OCI-LY7 (cell line): ENCODE measurements at regions not wholly inside any gene's neighbourhood (a gene's known extent, or its start where the extent isn't known, plus 50 kb on each side); places are given as distances from the start of the nearest gene placed in this dataset.

Source experiments
- EZH2phosphoT487 ChIP-seq: fragments of 200-600 bp; sonication (generic); IDR thresholded peaks from 2 replicates; pipeline ENCODE4 v1.6.1; 2018; ENCODE audit warnings: low read depth, borderline replicate concordance, mild to moderate bottlenecking, mixed run types, antibody characterized with exemption, low read length, moderate library complexity, mixed read lengths
- TF ChIP-seq, protein P1 (sequence below): fragments of 200-600 bp; sonication (generic); conservative IDR thresholded peaks from 2 replicates; pipeline ENCODE4 v1.5.1; 2014; ENCODE audit warnings: mild to moderate bottlenecking, antibody characterized with exemption, low read length, moderate library complexity, mixed read lengths

DNA sequence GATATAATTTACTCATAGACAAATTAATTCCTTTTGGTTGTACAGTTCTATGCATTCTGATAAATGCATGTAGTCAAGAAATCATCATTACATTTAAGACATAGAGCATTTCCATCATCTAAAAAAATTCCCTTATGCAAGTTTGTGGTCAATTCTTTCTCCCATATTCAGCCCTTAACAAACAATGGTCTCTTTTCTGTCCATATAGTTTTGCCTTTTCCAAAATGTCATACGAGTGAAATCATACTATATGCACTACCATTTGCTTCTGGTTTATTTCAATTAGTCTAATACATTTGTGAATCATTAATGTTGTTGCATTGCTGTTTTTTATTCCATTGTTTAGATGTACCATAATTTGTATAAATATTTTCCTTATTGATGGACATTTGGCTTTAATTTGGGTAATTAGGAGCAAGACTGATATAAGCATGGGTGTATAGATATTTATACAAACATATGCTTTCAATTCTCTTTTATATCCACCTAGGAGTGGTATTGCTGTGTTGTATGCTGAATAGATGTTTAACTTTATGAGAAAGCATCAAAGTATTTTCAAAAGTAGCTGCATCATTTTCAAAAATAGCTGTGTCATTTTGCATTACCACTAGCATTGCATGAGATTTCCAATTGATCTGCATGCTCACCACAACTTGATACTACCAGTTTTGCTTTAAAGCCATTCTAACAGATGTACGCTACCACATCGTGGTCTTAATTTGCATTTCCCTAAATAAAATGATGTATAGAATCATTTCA lies 397.0 kb upstream of the ADAMTS5 start:
- TF ChIP-seq, protein P1, sequence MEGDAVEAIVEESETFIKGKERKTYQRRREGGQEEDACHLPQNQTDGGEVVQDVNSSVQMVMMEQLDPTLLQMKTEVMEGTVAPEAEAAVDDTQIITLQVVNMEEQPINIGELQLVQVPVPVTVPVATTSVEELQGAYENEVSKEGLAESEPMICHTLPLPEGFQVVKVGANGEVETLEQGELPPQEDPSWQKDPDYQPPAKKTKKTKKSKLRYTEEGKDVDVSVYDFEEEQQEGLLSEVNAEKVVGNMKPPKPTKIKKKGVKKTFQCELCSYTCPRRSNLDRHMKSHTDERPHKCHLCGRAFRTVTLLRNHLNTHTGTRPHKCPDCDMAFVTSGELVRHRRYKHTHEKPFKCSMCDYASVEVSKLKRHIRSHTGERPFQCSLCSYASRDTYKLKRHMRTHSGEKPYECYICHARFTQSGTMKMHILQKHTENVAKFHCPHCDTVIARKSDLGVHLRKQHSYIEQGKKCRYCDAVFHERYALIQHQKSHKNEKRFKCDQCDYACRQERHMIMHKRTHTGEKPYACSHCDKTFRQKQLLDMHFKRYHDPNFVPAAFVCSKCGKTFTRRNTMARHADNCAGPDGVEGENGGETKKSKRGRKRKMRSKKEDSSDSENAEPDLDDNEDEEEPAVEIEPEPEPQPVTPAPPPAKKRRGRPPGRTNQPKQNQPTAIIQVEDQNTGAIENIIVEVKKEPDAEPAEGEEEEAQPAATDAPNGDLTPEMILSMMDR, result no peak
- no peak for TF ChIP-seq EZH2phosphoT487
